HG03045 (cell line): ENCODE measurements at regions not wholly inside any gene's neighbourhood (a gene's known extent, or its start where the extent isn't known, plus 50 kb on each side); places are given as distances from the start of the nearest gene placed in this dataset.

Experiments used
- ATAC-seq: cut with Tn5 transposase; IDR thresholded peaks from one replicate; pipeline ENCODE4 v1.9.1; 2021; ENCODE audit warnings: mild to moderate bottlenecking, moderate library complexity; ENCODE audit not compliant: unreplicated experiment

- no peak for ATAC-seq
Observed at GRCh38 chr1:94646786-94647555, 105.4 kb upstream of the F3 start.

DNA sequence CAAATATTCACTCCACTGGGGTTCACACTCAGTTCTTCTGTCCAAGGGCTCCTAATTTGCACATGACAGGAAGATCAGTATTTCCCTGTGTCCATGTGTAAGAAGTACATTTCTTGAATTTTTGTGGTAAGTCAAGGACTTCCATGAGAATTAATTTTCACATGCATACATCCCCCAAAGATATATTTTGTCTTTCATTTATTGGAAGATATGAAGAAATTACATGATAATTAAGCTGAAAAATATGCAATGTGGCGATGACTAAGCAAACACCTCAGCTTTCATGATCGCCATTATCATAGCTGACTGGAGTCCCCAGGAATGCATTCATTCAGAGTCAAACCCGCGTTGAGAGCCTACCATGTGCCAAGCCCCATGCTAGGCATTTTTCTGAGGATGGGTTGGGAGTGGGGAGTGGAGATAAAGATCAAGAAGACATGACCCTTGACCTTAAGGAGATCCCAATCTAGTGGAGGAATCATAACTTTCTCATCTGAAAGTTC is 104.6 kb upstream of the F3 start:
- ATAC-seq, result no peak

GRCh38 chr1:94644352-94644751 is 102.8 kb upstream of the F3 start:
- ATAC-seq, result no peak

DNA sequence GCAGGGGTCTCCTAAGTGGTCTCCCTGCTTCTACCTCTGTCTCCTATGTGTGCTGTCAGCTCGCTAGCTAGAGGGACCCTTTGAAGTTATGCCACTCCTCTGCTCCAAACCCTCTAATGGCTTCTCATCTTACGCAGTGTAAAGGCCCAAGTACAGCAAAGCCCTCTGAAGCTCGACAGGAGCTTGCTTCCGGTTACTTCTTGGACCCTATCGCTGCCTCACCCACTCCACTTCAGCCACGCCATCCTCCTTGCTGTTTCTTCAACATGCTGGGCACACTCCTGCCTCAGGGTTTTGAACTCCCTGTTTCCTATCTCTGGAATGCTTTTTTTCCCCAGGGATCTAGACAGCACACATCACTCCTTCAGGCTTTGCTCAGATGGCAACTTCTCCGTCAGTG is 102.3 kb upstream of the F3 start:
- no peak for ATAC-seq

DNA sequence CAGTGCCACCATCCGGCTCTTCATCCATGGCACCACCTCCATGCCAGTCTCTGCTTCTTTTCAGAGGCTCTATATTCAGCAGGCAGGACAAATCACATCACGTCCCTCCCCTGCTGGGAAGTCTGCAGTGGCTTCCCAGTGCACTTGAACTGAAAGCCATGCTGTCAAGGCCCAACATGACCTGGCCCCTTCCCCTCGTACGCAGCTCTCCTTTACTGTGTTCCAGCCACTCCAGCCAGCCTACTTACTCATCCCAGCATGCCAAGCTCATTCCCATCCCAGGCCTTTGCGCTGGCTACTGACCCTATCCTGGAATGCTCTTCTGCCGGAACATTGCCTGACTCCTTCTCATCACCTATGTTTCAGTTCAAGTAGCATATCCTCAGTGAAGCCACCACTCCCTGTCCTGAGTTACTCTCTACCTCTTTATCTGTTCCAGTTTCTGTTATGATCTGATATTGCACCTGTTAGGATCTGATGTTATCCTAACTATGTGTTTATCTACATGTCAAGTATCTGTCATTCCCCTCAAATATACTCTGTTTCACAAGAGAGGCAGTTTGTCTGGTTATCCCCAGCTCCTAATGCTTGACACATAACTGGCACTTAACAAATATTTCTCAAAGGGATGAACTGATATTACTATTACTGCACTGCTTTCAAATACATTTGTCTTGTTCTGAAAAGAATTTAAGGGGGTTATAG is 101.2 kb upstream of the F3 start:
- no peak for ATAC-seq

DNA sequence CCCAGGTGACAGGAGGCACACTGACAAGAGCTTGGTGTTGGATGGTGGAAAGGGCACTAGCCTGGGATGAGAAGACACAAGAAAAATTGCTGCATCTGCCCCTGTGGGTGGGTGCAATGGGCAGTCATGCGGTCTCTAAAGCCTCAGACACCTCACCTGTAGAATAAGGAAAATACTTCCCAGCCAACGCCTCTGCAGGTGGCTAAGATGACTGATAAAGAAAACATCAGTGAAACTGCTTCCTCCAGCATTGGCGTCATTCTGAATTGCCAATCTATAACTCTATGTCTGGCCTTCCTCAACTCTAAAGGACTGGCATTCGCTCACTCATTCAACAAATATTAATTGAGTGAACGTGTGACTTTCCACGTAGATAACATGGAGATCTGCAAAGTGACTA is 100.4 kb upstream of the F3 start:
- ATAC-seq, result no peak

DNA sequence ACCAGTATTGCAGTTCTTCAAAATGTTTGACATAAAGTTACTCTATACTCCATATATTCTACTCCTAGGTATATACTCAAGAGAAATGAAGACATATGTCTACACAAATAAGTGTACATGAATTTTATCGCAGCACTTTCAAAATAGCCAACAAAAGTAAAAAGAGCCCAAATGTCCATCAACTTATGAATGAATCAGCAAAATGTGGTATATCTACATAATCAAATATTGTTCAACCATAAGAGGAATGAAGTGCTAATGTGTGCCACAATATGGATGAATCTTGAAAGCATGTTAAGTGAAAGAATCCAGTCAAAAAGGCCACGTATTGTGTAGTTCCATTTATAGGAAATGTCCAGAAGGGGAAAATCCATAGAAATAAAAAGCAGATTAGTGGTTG is 98.6 kb upstream of the F3 start:
- ATAC-seq, result no peak

GRCh38 chr1:94637121-94637520 is 95.6 kb upstream of the F3 start:
- ATAC-seq, result no peak

- ATAC-seq, result no peak
Observed at GRCh38 chr1:94636624-94637023, 95.1 kb upstream of the F3 start.

GRCh38 chr1:94636100-94636499 is 94.5 kb upstream of the F3 start:
- no peak for ATAC-seq

DNA sequence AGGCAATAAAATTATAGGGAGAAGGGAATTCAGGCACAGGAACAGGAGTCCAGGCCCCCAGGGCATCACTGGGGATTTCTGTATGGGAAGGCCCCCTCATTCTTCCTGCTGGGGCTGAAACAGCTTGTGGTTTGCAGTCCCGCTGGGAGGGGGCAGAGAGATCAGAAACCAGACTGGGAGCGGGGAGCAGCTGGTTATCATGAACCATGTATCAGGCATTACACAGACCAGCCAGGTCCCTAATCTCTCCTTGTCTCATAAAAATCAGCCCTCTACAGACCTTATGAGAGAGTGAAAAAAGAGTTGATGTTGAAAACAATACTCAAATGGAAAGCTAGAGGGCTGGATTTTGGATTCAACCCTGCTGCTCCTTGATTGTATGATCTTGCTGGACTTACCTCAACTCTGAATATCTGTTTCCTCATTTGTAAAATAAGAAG is 93.4 kb upstream of the F3 start:
- ATAC-seq, result no peak

DNA sequence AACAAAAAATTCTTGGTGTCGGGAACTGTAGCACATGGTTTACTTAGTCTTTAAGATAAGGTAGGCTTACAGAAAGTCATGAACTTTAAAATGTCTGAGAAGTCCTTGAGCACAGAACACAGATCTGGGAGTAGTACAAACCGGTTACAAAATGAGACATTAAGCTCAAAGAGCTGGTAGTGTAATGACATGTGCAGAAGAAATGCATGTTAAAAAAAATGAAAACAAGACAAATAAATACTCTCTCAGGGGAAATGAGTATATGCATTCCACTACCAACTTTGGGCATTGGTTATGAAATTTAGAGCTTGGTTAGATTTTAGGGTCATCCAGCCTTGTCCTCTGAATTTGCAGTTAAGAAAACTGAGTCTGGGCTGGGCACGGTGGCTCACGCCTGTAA is 91.5 kb upstream of the F3 start:
- no peak for ATAC-seq

GRCh38 chr1:94629259-94630181 is 88.0 kb upstream of the F3 start:
- no peak for ATAC-seq

- no peak for ATAC-seq
Observed at GRCh38 chr1:94628499-94628843, 86.9 kb upstream of the F3 start.

DNA sequence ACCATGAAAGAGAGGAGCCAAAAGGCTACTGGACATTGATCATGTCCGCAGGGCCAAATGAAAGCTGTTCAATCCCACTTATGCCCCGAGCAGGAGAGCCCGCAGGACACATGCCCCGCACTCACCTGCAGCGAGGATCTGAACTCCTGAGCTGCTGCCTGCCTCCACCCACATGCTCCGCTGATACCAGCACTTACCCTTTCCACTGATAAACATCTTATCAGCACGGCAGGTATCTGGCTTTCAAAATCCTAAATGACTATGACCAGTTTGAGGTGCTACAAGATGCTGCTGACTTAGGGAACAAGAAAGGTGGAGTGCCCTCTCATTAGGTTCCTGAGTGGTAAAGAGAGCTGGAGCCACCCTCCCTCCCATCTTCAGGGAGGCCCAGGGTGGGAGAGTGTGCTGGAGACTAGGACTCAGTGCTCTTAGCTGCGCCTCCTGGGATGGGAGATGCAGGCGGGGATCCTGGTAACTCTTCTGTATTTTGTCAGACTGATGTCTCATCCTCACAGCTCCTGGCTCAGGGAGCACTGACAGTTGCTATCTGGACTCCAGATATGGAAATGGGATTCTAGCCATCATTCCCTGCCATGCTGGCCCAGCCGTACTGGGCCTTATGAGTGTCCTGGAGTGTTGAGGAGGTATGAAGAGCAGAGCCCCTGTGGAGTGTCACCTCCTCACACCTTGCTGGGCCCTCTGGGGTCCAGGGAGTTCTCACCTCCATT is 86.4 kb upstream of the F3 start:
- no peak for ATAC-seq

GRCh38 chr1:94624203-94624602 is 82.6 kb upstream of the F3 start:
- ATAC-seq, result no peak

GRCh38 chr1:94623560-94624148 is 82.1 kb upstream of the F3 start:
- ATAC-seq, result no peak

GRCh38 chr1:94622757-94623156 is 81.2 kb upstream of the F3 start:
- no peak for ATAC-seq

DNA sequence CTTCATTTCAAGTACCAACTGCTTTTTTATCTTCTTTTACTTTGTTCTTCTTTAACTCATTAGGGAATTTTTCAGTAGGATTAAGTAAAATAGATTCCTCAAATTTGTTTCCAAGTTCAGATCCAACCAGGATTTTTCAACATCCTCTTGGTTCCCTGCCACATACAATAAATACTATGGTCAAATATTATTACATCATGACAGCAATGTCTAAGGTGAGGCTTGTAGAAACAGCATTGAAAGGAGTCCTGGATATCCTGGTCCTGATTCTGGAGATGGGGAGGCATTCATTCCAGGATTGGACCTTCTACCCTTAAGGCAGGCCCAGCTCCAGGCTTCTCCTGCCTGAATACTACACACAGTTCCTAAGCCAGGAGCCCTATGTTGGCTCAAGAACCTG is 80.2 kb upstream of the F3 start:
- no peak for ATAC-seq

DNA sequence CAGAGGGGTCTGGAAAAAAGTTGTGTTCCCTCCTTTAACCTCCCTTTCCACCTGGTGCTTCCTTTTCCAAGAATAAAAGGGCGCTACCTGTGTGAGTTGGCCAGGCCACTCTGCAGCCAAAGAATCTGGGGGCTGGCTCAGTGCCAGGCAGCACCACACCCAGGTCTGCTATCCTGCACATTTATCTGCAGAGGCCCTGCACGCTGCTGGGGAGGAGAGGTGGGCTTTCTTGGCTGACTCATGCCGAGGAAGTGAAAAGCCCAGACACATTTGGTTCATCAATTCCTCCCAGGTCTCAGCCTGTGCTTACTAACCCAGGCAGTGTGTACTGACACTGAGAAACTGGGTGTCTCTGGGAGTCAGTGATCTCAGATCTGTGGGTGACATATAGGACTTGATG is 79.8 kb upstream of the F3 start:
- ATAC-seq, result no peak
